ENCODE measurements at regions not wholly inside any gene's neighbourhood (a gene's known extent, or its start where the extent isn't known, plus 50 kb on each side); places are given as distances from the start of the nearest gene placed in this dataset.

DNA sequence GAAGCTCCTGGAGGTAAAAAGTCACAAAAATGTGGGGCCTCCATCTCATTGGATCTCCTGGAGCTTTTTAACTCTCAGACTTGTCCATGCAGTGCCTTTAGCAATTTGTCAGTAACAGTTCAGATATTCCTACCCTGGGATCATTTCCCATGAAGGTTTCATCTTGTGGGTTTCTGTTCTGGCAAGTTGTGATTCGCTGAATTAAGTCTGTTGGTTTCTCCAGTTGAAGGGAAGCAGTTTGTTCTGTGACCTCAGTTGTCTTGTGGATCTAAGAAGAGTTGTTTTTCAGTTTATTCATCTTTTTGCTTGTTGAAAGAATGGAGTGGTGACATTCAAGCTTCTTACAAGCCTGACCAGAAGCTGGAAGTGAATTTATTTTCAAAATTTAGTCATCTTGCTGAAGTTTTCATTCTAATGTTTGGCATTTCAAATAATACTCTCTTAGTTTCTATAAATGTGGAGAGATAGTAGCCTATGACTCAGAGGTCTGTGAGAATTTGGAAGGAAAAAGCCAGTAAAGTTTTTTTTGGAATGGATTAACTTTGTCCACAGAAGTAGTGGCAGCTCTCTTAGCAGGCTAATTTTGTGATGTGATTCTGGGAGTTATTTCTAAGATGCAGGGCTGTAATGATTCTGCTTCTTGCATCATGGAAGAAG, 120.1 kb upstream of the CSNK1A1L start (continued):
- no peak for TF ChIP-seq ZKSCAN1 (IDR thresholded peaks at IDR 0.05; ENCODE audit: low read depth, low read length)
- no peak for TF ChIP-seq DMBX1 (CRISPR knock-in tag; IDR thresholded peaks at IDR 0.05; ENCODE audit: borderline replicate concordance)
- no peak for TF ChIP-seq NRF1 (conservative IDR thresholded peaks at IDR 0.05 in 1 of 2, IDR thresholded peaks at IDR 0.05 in 1 of 2)
- no peak for TF ChIP-seq FOXP1 (CRISPR knock-in tag; IDR thresholded peaks at IDR 0.05)
- no peak for TF ChIP-seq HNRNPUL1 (IDR thresholded peaks at IDR 0.05; ENCODE audit: low read length)
- TF ChIP-seq, protein P1, sequence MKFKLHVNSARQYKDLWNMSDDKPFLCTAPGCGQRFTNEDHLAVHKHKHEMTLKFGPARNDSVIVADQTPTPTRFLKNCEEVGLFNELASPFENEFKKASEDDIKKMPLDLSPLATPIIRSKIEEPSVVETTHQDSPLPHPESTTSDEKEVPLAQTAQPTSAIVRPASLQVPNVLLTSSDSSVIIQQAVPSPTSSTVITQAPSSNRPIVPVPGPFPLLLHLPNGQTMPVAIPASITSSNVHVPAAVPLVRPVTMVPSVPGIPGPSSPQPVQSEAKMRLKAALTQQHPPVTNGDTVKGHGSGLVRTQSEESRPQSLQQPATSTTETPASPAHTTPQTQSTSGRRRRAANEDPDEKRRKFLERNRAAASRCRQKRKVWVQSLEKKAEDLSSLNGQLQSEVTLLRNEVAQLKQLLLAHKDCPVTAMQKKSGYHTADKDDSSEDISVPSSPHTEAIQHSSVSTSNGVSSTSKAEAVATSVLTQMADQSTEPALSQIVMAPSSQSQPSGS (CRISPR knock-in tag; IDR thresholded peaks at IDR 0.05), result no peak
- no peak for TF ChIP-seq RBM34 (IDR thresholded peaks at IDR 0.05; ENCODE audit: borderline replicate concordance, insufficient read depth, low read length)
- no peak for TF ChIP-seq ZNF780A (CRISPR knock-in tag; IDR thresholded peaks at IDR 0.05)
- no peak for TF ChIP-seq RB1 (IDR thresholded peaks at IDR 0.05; ENCODE audit: low read depth)

DNA sequence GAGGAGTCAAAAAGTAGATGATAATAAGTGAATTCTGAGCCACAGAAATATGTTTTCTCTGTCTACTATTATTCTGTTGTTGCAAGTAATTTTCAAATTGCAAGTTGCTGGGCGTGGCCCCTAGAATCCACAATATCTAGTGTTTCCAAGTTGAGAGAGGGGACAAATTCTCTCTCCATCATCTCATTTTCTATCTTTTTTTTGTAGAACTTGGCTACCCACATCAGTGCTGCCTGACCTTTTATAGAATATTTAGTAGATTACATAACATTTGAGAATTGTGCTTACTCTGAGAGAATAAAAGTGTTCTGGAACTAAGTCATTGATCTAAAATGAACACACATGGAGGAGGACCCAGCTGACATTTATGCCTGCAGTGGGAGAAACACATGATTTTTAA, 110.9 kb upstream of the CSNK1A1L start:
- Histone ChIP-seq H3K9me1 (ENCODE audit: control insufficient read depth, insufficient read depth, low read length) (no peaks in the 10 kb centered on the region), H3K4me3 (no peak overlapping the region), H3K9ac (ENCODE audit: insufficient read depth in 1 of 2, low read depth in 2 of 2, low read length in 2 of 2) (no peak overlapping the region), H3K27me3 (ENCODE audit: control insufficient read depth in 2 of 2, insufficient read depth in 2 of 2, low read length in 2 of 2) (no peaks in the 10 kb centered on the region), H3K4me2 (ENCODE audit: insufficient read depth, low read length) (no peak overlapping the region), H3K4me1 (replicated peaks in 1 of 2; ENCODE audit: control insufficient read depth in 2 of 2, insufficient read depth in 2 of 2, low read length in 2 of 2) (no peaks in the 10 kb centered on the region), H4K20me1 (replicated peaks; ENCODE audit: control insufficient read depth, insufficient read depth, low read length) (no peaks in the 10 kb centered on the region), H2AFZ (ENCODE audit: low read depth, low read length) (no peak overlapping the region), H3K27ac (ENCODE audit: extremely low read depth, low read depth, low read length) (no peak overlapping the region), H3K36me3 (ENCODE audit: control insufficient read depth, insufficient read depth, low read length) (no peaks in the 10 kb centered on the region), H3K79me2 (ENCODE audit: control insufficient read depth, insufficient read depth, low read length) (no peaks in the 10 kb centered on the region), H3K9me3 (replicated peaks; ENCODE audit: control insufficient read depth, insufficient read depth, low read depth, low read length) (no peaks in the 10 kb centered on the region)
- DNase-seq (ENCODE audit: extremely low read depth in 1 of 4, low spot score in 3 of 4) (no peak), FAIRE-seq (no peak), ATAC-seq (no peak)
- in situ Hi-C loops (cut with MboI) (no loop called here), intact Hi-C loops (cut with micrococcal nuclease) (no loop called here)
- CTCF ChIA-PET (ENCODE audit: low intra/inter-chr PET ratio), result no interaction called here
- TF ChIP-seq EP300 (IDR thresholded peaks at IDR 0.05; ENCODE audit: low read length) (no peak), NR2F6 (CRISPR knock-in tag; IDR thresholded peaks at IDR 0.05) (no peak)
- TF ChIP-seq, protein P2, sequence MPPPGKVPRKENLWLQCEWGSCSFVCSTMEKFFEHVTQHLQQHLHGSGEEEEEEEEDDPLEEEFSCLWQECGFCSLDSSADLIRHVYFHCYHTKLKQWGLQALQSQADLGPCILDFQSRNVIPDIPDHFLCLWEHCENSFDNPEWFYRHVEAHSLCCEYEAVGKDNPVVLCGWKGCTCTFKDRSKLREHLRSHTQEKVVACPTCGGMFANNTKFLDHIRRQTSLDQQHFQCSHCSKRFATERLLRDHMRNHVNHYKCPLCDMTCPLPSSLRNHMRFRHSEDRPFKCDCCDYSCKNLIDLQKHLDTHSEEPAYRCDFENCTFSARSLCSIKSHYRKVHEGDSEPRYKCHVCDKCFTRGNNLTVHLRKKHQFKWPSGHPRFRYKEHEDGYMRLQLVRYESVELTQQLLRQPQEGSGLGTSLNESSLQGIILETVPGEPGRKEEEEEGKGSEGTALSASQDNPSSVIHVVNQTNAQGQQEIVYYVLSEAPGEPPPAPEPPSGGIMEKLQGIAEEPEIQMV (tag; conservative IDR thresholded peaks at IDR 0.05; ENCODE audit: low read depth), result no peak
- TF ChIP-seq, protein P3, sequence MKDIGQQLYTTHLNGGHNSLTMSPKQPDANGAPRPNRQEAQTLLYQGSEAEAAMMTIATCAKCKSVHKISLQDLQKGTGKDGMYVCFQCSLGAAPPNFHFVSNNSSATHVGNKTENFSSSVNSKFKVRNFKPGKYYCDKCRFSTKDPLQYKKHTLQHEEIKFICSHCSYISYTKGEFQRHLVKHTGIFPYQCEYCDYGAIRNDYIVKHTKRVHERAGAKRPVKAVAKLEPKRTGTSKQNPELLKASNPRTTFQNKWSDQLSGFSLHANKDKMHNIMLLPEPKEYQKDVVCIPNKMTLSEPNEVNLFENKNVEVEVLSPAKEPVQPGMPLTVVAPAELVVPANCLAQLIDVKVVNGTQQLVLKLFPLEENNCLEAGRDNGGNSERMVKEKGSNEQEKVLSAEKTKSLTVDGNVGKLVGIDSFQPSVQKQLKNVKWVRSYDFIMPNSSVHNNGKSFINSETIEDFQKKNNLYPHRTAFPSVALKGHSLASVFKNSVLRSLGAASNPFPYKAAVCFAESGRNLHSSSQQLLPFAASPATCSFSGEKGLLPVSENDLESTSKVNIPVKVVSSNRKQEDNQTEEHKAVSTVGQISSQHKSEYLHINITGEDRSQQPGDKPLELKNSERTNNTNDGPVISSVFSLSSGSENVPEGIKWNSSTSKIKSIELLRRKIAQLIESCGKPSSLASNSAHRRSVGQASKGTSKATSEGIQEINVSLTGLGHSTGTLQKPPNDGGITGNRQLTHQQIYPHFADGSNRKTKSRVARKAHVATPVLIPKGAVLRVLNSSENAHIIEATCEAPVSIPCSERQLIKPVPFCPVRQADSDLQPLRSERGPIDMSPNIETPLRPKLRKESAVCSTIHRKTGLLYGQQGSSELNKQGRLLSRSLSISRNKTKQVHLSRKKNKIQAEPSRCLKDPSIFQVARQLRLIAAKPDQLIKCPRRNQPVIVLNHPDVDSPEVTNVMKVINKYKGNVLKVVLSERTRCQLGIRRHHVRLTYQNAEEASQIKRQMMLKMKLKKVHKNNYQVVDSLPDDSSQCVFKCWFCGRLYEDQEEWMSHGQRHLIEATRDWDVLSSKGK (CRISPR knock-in tag; IDR thresholded peaks at IDR 0.05), result no peak
- TF ChIP-seq, protein P4, sequence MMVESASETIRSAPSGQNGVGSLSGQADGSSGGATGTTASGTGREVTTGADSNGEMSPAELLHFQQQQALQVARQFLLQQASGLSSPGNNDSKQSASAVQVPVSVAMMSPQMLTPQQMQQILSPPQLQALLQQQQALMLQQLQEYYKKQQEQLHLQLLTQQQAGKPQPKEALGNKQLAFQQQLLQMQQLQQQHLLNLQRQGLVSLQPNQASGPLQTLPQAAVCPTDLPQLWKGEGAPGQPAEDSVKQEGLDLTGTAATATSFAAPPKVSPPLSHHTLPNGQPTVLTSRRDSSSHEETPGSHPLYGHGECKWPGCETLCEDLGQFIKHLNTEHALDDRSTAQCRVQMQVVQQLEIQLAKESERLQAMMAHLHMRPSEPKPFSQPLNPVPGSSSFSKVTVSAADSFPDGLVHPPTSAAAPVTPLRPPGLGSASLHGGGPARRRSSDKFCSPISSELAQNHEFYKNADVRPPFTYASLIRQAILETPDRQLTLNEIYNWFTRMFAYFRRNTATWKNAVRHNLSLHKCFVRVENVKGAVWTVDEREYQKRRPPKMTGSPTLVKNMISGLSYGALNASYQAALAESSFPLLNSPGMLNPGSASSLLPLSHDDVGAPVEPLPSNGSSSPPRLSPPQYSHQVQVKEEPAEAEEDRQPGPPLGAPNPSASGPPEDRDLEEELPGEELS (CRISPR knock-in tag; IDR thresholded peaks at IDR 0.05; ENCODE audit: borderline replicate concordance), result no peak
- 0% methylated on average over 1 of the region's 1 CpG for WGBS (ENCODE audit: insufficient coverage, low coverage, missing lambda C conversion rate)
- no TSS peak for BruUV-seq (replicated peaks)
- POLR2A ChIA-PET, result no interaction called here
